ENCODE measurements at regions not wholly inside any gene's neighbourhood (a gene's known extent, or its start where the extent isn't known, plus 50 kb on each side); places are given as distances from the start of the nearest gene placed in this dataset.

DNA sequence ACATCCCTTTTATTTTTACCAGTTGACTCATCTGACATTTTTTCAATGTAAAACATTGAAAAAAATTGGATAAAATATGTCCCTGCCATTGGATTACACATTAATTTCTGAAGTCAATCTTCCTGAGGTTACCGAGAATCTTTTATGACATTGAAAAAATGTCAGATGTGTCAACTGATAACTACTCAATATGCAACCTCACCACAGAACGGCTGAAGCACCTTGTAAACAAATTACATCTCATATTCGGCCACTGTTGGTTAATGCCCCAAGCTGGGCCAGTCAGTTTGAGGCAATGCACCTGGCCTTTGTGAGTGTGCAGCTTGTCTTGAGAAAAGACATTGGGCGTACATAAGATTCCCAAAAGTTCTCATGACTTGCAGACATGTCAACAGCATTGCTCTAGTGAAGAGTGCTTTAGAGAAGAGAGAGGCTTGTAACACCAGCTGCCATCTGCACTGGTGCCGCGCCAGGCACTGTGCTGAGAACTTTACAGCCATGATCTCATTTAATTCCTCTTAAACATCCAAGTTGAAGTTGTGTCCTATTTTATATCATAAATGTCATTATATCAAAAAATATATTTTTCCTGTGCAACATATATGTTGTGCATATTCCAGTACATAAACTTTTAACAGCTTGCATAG, 112.7 kb upstream of the SLC35G4 start:
- TF ChIP-seq ZNF274 (IDR thresholded peaks at IDR 0.05; ENCODE audit: low read depth, low read length) (no peak), YY1 (IDR thresholded peaks at IDR 0.05; ENCODE audit: insufficient read depth, insufficient read length) (no peak), SUZ12 (IDR thresholded peaks at IDR 0.05; ENCODE audit: extremely low read depth, insufficient read depth, insufficient read length) (no peak)
